NCI-H2196 (cell line): ENCODE measurements at regions not wholly inside any gene's neighbourhood (a gene's known extent, or its start where the extent isn't known, plus 50 kb on each side); places are given as distances from the start of the nearest gene placed in this dataset.

Experiments used
- DNase-seq: peaks from one replicate; lab custom pipeline; 2025; ENCODE audit not compliant: unreplicated experiment; lab: John Stamatoyannopoulos, UW

GRCh38 chr22:27454807-27455450 lies 346.6 kb downstream of the MN1 start:
- no peak for DNase-seq

GRCh38 chr22:27455526-27455925 lies 346.0 kb downstream of the MN1 start:
- no peak for DNase-seq

- no peak for DNase-seq
These were observed 344.7 kb downstream of the MN1 start for GRCh38 chr22:27456696-27457503.

- no peak for DNase-seq
These were observed 341.6 kb downstream of the MN1 start for GRCh38 chr22:27459999-27460398.

GRCh38 chr22:27460591-27461347 lies 340.8 kb downstream of the MN1 start:
- DNase-seq = no peak

GRCh38 chr22:27461470-27461869 lies 340.1 kb downstream of the MN1 start:
- DNase-seq = no peak

- DNase-seq = no peak
These were observed 339.4 kb downstream of the MN1 start for GRCh38 chr22:27462190-27462589.

- DNase-seq = no peak
These were observed 338.4 kb downstream of the MN1 start for GRCh38 chr22:27463121-27463660.

- DNase-seq = no peak
These were observed 335.3 kb downstream of the MN1 start for GRCh38 chr22:27466229-27466628.

- no peak for DNase-seq
These were observed 334.6 kb downstream of the MN1 start for GRCh38 chr22:27466778-27467438.

GRCh38 chr22:27467711-27468110 lies 333.8 kb downstream of the MN1 start:
- DNase-seq = no peak

GRCh38 chr22:27468712-27469111 lies 332.8 kb downstream of the MN1 start:
- DNase-seq = no peak

GRCh38 chr22:27470169-27470772 lies 331.3 kb downstream of the MN1 start:
- no peak for DNase-seq

GRCh38 chr22:27472975-27473374 lies 328.6 kb downstream of the MN1 start:
- no peak for DNase-seq

- DNase-seq = no peak
These were observed 328.0 kb downstream of the MN1 start for GRCh38 chr22:27473533-27473932.

GRCh38 chr22:27474112-27474571 lies 327.4 kb downstream of the MN1 start:
- DNase-seq = no peak

GRCh38 chr22:27474711-27475547 lies 326.6 kb downstream of the MN1 start:
- DNase-seq = peak; percentile 38

GRCh38 chr22:27475548-27475897 lies 326.0 kb downstream of the MN1 start:
- no peak for DNase-seq

- DNase-seq = no peak
These were observed 325.2 kb downstream of the MN1 start for GRCh38 chr22:27476318-27476717.

- DNase-seq = no peak
These were observed 324.8 kb downstream of the MN1 start for GRCh38 chr22:27476729-27477128.
